ENCODE measurements at regions not wholly inside any gene's neighbourhood (a gene's known extent, or its start where the extent isn't known, plus 50 kb on each side); places are given as distances from the start of the nearest gene placed in this dataset.

DNA sequence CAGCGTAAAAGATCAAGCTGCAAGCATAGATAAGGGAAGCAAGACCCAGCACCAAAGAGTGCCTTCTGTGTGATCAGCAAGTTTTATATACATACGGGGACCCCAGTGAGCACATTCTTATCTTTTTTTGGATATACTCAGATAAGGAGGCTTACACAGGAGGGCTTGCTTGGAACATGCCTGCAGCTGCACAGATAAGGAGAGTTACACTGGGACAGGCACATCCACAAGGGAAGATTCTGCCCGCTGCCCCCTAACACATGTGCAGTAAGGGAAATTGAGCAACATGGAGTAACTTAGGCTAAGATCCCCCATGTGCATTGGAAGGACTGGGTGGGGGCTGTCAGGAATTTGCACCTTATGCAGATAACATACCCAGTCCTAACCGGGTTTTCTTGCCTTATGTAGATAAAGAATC, 1334.8 kb downstream of the MRPL39 start:
- TF ChIP-seq, protein P1, sequence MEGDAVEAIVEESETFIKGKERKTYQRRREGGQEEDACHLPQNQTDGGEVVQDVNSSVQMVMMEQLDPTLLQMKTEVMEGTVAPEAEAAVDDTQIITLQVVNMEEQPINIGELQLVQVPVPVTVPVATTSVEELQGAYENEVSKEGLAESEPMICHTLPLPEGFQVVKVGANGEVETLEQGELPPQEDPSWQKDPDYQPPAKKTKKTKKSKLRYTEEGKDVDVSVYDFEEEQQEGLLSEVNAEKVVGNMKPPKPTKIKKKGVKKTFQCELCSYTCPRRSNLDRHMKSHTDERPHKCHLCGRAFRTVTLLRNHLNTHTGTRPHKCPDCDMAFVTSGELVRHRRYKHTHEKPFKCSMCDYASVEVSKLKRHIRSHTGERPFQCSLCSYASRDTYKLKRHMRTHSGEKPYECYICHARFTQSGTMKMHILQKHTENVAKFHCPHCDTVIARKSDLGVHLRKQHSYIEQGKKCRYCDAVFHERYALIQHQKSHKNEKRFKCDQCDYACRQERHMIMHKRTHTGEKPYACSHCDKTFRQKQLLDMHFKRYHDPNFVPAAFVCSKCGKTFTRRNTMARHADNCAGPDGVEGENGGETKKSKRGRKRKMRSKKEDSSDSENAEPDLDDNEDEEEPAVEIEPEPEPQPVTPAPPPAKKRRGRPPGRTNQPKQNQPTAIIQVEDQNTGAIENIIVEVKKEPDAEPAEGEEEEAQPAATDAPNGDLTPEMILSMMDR (IDR thresholded peaks at IDR 0.05): no peak
- no peak for TF ChIP-seq POLR2A (IDR thresholded peaks at IDR 0.05)

All from body of pancreas (tissue), 4 donors.